Fibroblast of lung (primary cell): ENCODE measurements at regions not wholly inside any gene's neighbourhood (a gene's known extent, or its start where the extent isn't known, plus 50 kb on each side); places are given as distances from the start of the nearest gene placed in this dataset.
A peak's percentile ranks its signal among the peaks of the same experiment; 100 is the strongest.

ENCODE experiments used
- DNase-seq, 2 donors: peaks; one replicate each; pipeline versions ENCODE4 v3.0.0 to v3.0.0-alpha.2; 2010; ENCODE audit warnings: low read depth in 2 of 2
- H2AFZ ChIP-seq: 2 replicates; pipeline ENCODE4 v1.5.1; 2012; ENCODE audit warnings: low read length, control low read depth, inconsistent platforms
- H3K27ac ChIP-seq: 2 replicates; pipeline ENCODE4 v1.5.1; 2011; ENCODE audit warnings: low read length, control low read depth; ENCODE audit not compliant: insufficient read depth
- H3K27me3 ChIP-seq: 2 replicates; pipeline ENCODE4 v1.5.1; 2011; ENCODE audit warnings: mild to moderate bottlenecking, low read length; ENCODE audit not compliant: control insufficient read depth, insufficient read depth
- H3K36me3 ChIP-seq: 2 replicates; pipeline ENCODE4 v1.5.1; 2011; ENCODE audit warnings: low read length; ENCODE audit not compliant: control insufficient read depth, insufficient read depth
- H3K4me1 ChIP-seq: 2 replicates; pipeline ENCODE4 v1.5.1; 2011; ENCODE audit warnings: low read length; ENCODE audit not compliant: control insufficient read depth, insufficient read depth; ENCODE audit errors: extremely low read depth
- H3K4me2 ChIP-seq: 2 replicates; pipeline ENCODE4 v1.5.1; 2011; ENCODE audit warnings: low read length, control low read depth; ENCODE audit not compliant: insufficient read depth; ENCODE audit errors: extremely low read depth
- H3K4me3 ChIP-seq, 4 experiments: fragments of 200-600 bp in 1 of 4; sonication (generic) in 1 of 4; replicated peaks in 1 of 4; 2 replicates each; pipeline ENCODE4 v1.5.1; 2011 to 2016; ENCODE audit warnings: low read length in 4 of 4, low read depth in 3 of 4, mild to moderate bottlenecking in 3 of 4, control low read depth in 2 of 4, inconsistent platforms in 1 of 4, mixed read lengths in 1 of 4; ENCODE audit not compliant: insufficient read depth in 1 of 4; ENCODE audit errors: control extremely low read depth in 1 of 4
- H3K79me2 ChIP-seq: 2 replicates; pipeline ENCODE4 v1.5.1; 2012; ENCODE audit warnings: mild to moderate bottlenecking, low read length, inconsistent platforms; ENCODE audit not compliant: control insufficient read depth, insufficient read depth
- H3K9ac ChIP-seq: 2 replicates; pipeline ENCODE4 v1.5.1; 2011; ENCODE audit warnings: mild to moderate bottlenecking, low read length, control low read depth; ENCODE audit not compliant: insufficient read depth
- H3K9me3 ChIP-seq: 2 replicates; pipeline ENCODE4 v1.5.1; 2012; ENCODE audit warnings: low read depth, low read length; ENCODE audit not compliant: control insufficient read depth, insufficient read depth
- H4K20me1 ChIP-seq: 2 replicates; pipeline ENCODE4 v1.5.1; 2011; ENCODE audit warnings: low read length; ENCODE audit not compliant: control insufficient read depth, insufficient read depth; ENCODE audit errors: extremely low read depth
- EZH2 ChIP-seq: IDR thresholded peaks from 2 replicates; pipeline ENCODE4 v1.5.1; 2012; ENCODE audit warnings: low read length, control low read depth, mild to moderate bottlenecking; ENCODE audit errors: missing control alignments
- TF ChIP-seq, protein P1 (sequence below), 2 donors: IDR thresholded peaks in 1 of 2; conservative IDR thresholded peaks in 1 of 2; 1 replicate in 1 of 2; 2 replicates in 1 of 2; pipeline ENCODE4 v1.5.1; 2011 to 2012; ENCODE audit warnings: low read length in 2 of 2, control low read depth in 1 of 2, inconsistent platforms in 1 of 2, low read depth in 1 of 2, mild to moderate bottlenecking in 1 of 2

DNA sequence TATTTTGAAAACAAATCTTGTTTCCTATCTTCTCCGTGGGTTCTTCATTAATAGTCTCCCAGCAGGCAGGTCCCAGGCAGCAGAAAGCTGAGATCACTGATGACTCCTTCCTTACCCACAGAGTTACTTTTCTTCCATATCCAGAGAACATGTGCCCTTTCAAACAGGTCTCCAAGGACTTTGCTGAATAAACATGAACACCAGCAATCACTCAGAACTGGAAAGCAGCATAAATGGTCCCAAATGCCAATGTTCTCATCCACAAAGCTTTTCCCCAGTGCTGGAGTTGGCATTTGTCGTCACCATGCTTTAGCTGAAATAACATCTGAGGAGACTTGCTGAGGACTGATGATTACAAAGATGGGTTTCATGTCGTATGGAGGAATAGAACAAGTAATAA lies 134.0 kb downstream of the YIPF5 start:
- no peaks in the 10 kb centered on the region for H4K20me1 ChIP-seq
- TF ChIP-seq, protein P1, sequence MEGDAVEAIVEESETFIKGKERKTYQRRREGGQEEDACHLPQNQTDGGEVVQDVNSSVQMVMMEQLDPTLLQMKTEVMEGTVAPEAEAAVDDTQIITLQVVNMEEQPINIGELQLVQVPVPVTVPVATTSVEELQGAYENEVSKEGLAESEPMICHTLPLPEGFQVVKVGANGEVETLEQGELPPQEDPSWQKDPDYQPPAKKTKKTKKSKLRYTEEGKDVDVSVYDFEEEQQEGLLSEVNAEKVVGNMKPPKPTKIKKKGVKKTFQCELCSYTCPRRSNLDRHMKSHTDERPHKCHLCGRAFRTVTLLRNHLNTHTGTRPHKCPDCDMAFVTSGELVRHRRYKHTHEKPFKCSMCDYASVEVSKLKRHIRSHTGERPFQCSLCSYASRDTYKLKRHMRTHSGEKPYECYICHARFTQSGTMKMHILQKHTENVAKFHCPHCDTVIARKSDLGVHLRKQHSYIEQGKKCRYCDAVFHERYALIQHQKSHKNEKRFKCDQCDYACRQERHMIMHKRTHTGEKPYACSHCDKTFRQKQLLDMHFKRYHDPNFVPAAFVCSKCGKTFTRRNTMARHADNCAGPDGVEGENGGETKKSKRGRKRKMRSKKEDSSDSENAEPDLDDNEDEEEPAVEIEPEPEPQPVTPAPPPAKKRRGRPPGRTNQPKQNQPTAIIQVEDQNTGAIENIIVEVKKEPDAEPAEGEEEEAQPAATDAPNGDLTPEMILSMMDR (conservative IDR thresholded peaks at IDR 0.05 in 1 of 2, IDR thresholded peaks at IDR 0.05 in 1 of 2; ENCODE audit: low read depth in 1 of 2, low read length in 2 of 2): no peak
- TF ChIP-seq EZH2: no peak
- H2AFZ ChIP-seq: no peak overlapping the region
- H3K27ac ChIP-seq: no peak overlapping the region
- no peak overlapping the region for H3K4me2 ChIP-seq
- H3K36me3 ChIP-seq: no peaks in the 10 kb centered on the region
- H3K4me1 ChIP-seq: no peaks in the 10 kb centered on the region
- no peak for DNase-seq
- H3K4me3 ChIP-seq: no peak overlapping the region
- H3K9me3 ChIP-seq: no peaks in the 10 kb centered on the region
- no peaks in the 10 kb centered on the region for H3K79me2 ChIP-seq
- no peak overlapping the region for H3K9ac ChIP-seq
- no peaks in the 10 kb centered on the region for H3K27me3 ChIP-seq

DNA sequence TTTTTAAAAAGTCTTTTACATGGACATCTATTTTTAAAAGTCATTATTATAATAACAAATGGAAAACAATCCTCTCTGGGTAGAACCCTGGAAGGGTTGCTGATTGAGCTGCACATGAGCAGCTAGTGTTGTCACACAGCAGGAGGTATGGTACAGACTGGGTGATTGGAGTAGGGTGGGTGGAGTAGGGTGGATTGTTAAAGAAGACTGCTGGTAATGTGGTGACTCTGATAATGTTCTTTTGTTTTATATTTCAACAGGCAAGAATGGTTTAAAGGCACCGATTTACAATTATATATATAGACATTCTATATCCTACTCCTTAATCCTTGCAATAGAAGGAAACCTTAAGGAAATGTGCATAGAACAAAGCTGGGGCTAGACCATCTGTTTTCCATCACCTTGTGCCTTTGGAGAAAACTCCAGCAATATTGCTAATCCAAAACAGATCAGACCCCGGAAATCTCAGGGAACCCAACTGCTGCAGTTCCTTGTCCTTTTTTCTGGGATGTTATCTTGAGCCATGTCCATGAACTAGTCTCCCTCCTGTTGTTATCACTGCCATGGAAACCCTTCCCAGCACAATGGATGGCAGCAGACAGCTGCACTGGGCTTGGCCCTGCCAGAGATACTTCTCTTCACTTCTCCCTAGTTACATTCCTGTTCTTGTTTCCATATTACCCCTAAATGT lies 129.7 kb downstream of the YIPF5 start:
- Histone ChIP-seq H3K36me3 (no peaks in the 10 kb centered on the region), H3K79me2 (no peaks in the 10 kb centered on the region), H3K27me3 (no peaks in the 10 kb centered on the region), H3K4me1 (no peaks in the 10 kb centered on the region), H2AFZ (no peak overlapping the region), H3K9ac (no peak overlapping the region), H4K20me1 (no peaks in the 10 kb centered on the region), H3K9me3 (no peaks in the 10 kb centered on the region), H3K27ac (no peak overlapping the region), H3K4me2 (no peak overlapping the region), H3K4me3 (no peak overlapping the region)
- no peak for DNase-seq
- TF ChIP-seq, protein P1 (conservative IDR thresholded peaks at IDR 0.05 in 1 of 2, IDR thresholded peaks at IDR 0.05 in 1 of 2; ENCODE audit: low read depth in 1 of 2, low read length in 2 of 2): no peak
- TF ChIP-seq EZH2: no peak

DNA sequence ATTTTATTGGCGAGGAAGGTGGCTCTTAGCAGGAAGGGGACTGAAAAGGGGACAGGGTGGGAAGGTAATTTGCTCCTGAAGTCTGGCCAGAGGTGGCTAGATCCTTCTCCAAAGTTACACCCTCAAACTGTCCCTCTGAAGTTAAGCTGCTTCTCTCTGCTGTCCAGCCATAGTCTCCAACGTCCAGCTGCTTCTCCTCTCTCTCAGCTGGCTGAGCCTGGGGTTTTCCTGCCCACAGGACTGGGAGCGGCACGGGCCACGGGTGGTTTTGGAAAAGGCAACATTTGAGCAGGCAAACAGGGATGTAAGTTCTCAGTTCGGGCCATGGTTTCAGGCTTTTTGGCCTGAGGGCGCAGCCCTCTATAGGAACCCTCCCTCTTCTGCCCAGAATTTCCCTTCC lies 128.3 kb downstream of the YIPF5 start:
- TF ChIP-seq, protein P1 (conservative IDR thresholded peaks at IDR 0.05 in 1 of 2, IDR thresholded peaks at IDR 0.05 in 1 of 2; ENCODE audit: low read depth in 1 of 2, low read length in 2 of 2): no peak
- no peak for TF ChIP-seq EZH2
- no peaks in the 10 kb centered on the region for H3K27me3 ChIP-seq
- H3K4me3 ChIP-seq: no peak overlapping the region
- no peaks in the 10 kb centered on the region for H3K4me1 ChIP-seq
- peak overlapping the region; percentile 40 for H2AFZ ChIP-seq
- no peak overlapping the region for H3K4me2 ChIP-seq
- DNase-seq: peak in 1 of 2 donors; percentile 27
- H3K27ac ChIP-seq: no peak overlapping the region
- H3K79me2 ChIP-seq: no peaks in the 10 kb centered on the region
- no peaks in the 10 kb centered on the region for H3K9me3 ChIP-seq
- H3K36me3 ChIP-seq: no peaks in the 10 kb centered on the region
- H3K9ac ChIP-seq: no peak overlapping the region
- H4K20me1 ChIP-seq: no peaks in the 10 kb centered on the region
